Chondrocyte (in vitro differentiated cells): ENCODE measurements at regions not wholly inside any gene's neighbourhood (a gene's known extent, or its start where the extent isn't known, plus 50 kb on each side); places are given as distances from the start of the nearest gene placed in this dataset.

ENCODE experiments used
- DNase-seq: peaks from one replicate; pipeline ENCODE4 v3.0.0; 2021; ENCODE audit warnings: mixed read lengths, low spot score
- H3K27ac Mint-ChIP-seq: one replicate; pipeline ENCODE4 v1.8.0; 2021; ENCODE audit warnings: mild to moderate bottlenecking, moderate library complexity, mixed read lengths; ENCODE audit not compliant: unreplicated experiment
- H3K27me3 Mint-ChIP-seq: 2 replicates; pipeline ENCODE4 v1.8.0; 2021; ENCODE audit warnings: low read depth, mixed read lengths
- H3K36me3 Mint-ChIP-seq: 2 replicates; pipeline ENCODE4 v1.8.0; 2021; ENCODE audit warnings: low read depth, mixed read lengths
- H3K4me1 Mint-ChIP-seq: 2 replicates; pipeline ENCODE4 v1.8.0; 2021; ENCODE audit warnings: low read depth, mild to moderate bottlenecking, mixed read lengths
- H3K4me3 Mint-ChIP-seq: one replicate; pipeline ENCODE4 v1.8.0; 2021; ENCODE audit warnings: mild to moderate bottlenecking, moderate library complexity, mixed read lengths; ENCODE audit not compliant: unreplicated experiment
- H3K9me3 Mint-ChIP-seq: 2 replicates; pipeline ENCODE4 v1.8.0; 2021; ENCODE audit warnings: low read depth, mixed read lengths
- CTCF ChIP-seq: fragments of 200-600 bp; sonication (generic); IDR thresholded peaks from 2 replicates; pipeline ENCODE4 v1.5.0; 2021; ENCODE audit warnings: antibody characterized with exemption, mild to moderate bottlenecking, moderate library complexity

DNA sequence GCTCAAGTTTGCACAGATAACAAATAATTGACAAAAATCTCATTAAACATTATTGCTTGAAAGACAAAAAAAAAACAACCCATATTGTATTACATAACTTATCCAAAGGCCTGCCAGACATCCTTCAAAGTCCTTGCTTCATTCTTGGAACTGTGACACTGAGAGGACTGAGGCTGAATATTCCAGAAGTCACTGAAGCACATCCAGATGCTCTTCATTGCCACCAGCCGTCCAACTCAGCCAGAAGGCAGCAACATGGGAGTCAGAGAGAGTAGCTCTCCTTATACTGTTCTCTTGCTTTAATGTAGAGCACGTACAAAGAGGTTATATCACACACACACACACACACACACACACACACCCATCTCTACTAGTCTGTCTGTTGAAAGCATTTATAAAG is 755.0 kb downstream of the LTN1 start:
- no peak overlapping the region for H3K4me3 Mint-ChIP-seq
- no peaks in the 10 kb centered on the region for H3K9me3 Mint-ChIP-seq
- H3K4me1 Mint-ChIP-seq: peaks cover 18% of the 10 kb centered on the region
- H3K27me3 Mint-ChIP-seq: no peaks in the 10 kb centered on the region
- DNase-seq: no peak
- TF ChIP-seq CTCF: no peak
- no peaks in the 10 kb centered on the region for H3K36me3 Mint-ChIP-seq
- H3K27ac Mint-ChIP-seq: no peak overlapping the region

- Mint-ChIP-seq H3K4me1 (peaks cover 16% of the 10 kb centered on the region), H3K4me3 (no peak overlapping the region), H3K27me3 (no peaks in the 10 kb centered on the region), H3K27ac (no peak overlapping the region), H3K9me3 (no peaks in the 10 kb centered on the region), H3K36me3 (no peaks in the 10 kb centered on the region)
- TF ChIP-seq CTCF: peak; percentile 17
- no peak for DNase-seq
These were observed 757.3 kb downstream of the LTN1 start for GRCh38 chr21:28235169-28235895.

DNA sequence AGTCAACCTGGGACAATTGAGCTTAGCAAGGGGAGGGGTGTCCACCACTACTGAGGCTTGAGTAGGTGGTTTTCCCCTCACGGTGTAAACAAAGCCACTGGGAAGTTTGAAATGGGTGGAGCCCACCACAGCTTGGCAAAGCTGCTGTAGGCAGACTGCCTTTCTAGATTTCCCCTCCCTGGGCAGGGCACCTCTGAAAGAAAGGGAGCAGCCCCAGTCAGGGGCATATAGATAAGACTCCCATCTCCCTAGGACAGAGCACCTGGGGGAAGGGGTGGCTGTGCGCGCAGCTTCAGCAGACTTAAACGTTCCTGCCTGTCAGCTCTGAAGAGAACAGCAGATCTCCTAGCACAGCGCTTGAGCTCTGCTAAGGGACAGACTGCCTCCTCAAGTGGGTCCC is 758.4 kb downstream of the LTN1 start:
- H3K4me3 Mint-ChIP-seq: no peak overlapping the region
- DNase-seq: no peak
- no peaks in the 10 kb centered on the region for H3K9me3 Mint-ChIP-seq
- H3K27ac Mint-ChIP-seq: no peak overlapping the region
- H3K4me1 Mint-ChIP-seq: peaks cover 11% of the 10 kb centered on the region
- no peaks in the 10 kb centered on the region for H3K27me3 Mint-ChIP-seq
- no peak for TF ChIP-seq CTCF
- H3K36me3 Mint-ChIP-seq: no peaks in the 10 kb centered on the region

GRCh38 chr21:28233536-28234220 is 759.0 kb downstream of the LTN1 start:
- H3K9me3 Mint-ChIP-seq: no peaks in the 10 kb centered on the region
- no peaks in the 10 kb centered on the region for H3K27me3 Mint-ChIP-seq
- H3K4me1 Mint-ChIP-seq: peaks cover 6% of the 10 kb centered on the region
- no peak overlapping the region for H3K4me3 Mint-ChIP-seq
- no peaks in the 10 kb centered on the region for H3K36me3 Mint-ChIP-seq
- H3K27ac Mint-ChIP-seq: no peak overlapping the region
- TF ChIP-seq CTCF: no peak
- DNase-seq: no peak

GRCh38 chr21:28230559-28230958 is 762.1 kb downstream of the LTN1 start:
- no peak for TF ChIP-seq CTCF
- H3K9me3 Mint-ChIP-seq: no peaks in the 10 kb centered on the region
- no peak overlapping the region for H3K4me3 Mint-ChIP-seq
- no peaks in the 10 kb centered on the region for H3K27me3 Mint-ChIP-seq
- no peaks in the 10 kb centered on the region for H3K36me3 Mint-ChIP-seq
- no peak for DNase-seq
- H3K4me1 Mint-ChIP-seq: peaks cover 13% of the 10 kb centered on the region
- no peak overlapping the region for H3K27ac Mint-ChIP-seq
